ENCODE measurements at regions not wholly inside any gene's neighbourhood (a gene's known extent, or its start where the extent isn't known, plus 50 kb on each side); places are given as distances from the start of the nearest gene placed in this dataset.

- no peak for DNase-seq (ENCODE audit: low read depth in 2 of 2)
Observed at GRCh38 chr20:39837561-39837960, 851.5 kb downstream of the MAFB start.

GRCh38 chr20:39835130-39835842 is 853.8 kb downstream of the MAFB start:
- no peak for DNase-seq (ENCODE audit: low read depth in 2 of 2)

- DNase-seq (ENCODE audit: low read depth in 2 of 2) = no peak
Observed at GRCh38 chr20:39830903-39831302, 858.1 kb downstream of the MAFB start.

- no peak for DNase-seq (ENCODE audit: low read depth in 2 of 2)
Observed at GRCh38 chr20:39829661-39830060, 859.4 kb downstream of the MAFB start.

- peak in 1 of 2 donors; percentile 15 for DNase-seq (ENCODE audit: low read depth in 2 of 2)
Observed at GRCh38 chr20:39829256-39829655, 859.8 kb downstream of the MAFB start.

GRCh38 chr20:39825950-39826349 is 863.1 kb downstream of the MAFB start:
- DNase-seq (ENCODE audit: low read depth in 2 of 2) = peak in 1 of 2 donors; percentile 58

GRCh38 chr20:39825524-39825923 is 863.4 kb downstream of the DHX35 start:
- DNase-seq (ENCODE audit: low read depth in 2 of 2) = peak in 1 of 2 donors; percentile 3

GRCh38 chr20:39823224-39823623 is 861.1 kb downstream of the DHX35 start:
- no peak for DNase-seq (ENCODE audit: low read depth in 2 of 2)

- DNase-seq (ENCODE audit: low read depth in 2 of 2) = peak in 1 of 2 donors; percentile 26
Observed at GRCh38 chr20:39822667-39823066, 860.5 kb downstream of the DHX35 start.

- no peak for DNase-seq (ENCODE audit: low read depth in 2 of 2)
Observed at GRCh38 chr20:39813190-39813829, 851.2 kb downstream of the DHX35 start.

- DNase-seq (ENCODE audit: low read depth in 2 of 2) = no peak
Observed at GRCh38 chr20:39812116-39812515, 850.0 kb downstream of the DHX35 start.

- no peak for DNase-seq (ENCODE audit: low read depth in 2 of 2)
Observed at GRCh38 chr20:39810309-39810708, 848.2 kb downstream of the DHX35 start.

- DNase-seq (ENCODE audit: low read depth in 2 of 2) = no peak
Observed at GRCh38 chr20:39808613-39809012, 846.5 kb downstream of the DHX35 start.

GRCh38 chr20:39800548-39800947 is 838.4 kb downstream of the DHX35 start:
- no peak for DNase-seq (ENCODE audit: low read depth in 2 of 2)

- DNase-seq (ENCODE audit: low read depth in 2 of 2) = no peak
Observed at GRCh38 chr20:39800111-39800510, 838.0 kb downstream of the DHX35 start.

- no peak for DNase-seq (ENCODE audit: low read depth in 2 of 2)
Observed at GRCh38 chr20:39799366-39799965, 837.3 kb downstream of the DHX35 start.

GRCh38 chr20:39795401-39796272 is 833.5 kb downstream of the DHX35 start:
- DNase-seq (ENCODE audit: low read depth in 2 of 2) = no peak

- no peak for DNase-seq (ENCODE audit: low read depth in 2 of 2)
Observed at GRCh38 chr20:39792334-39792733, 830.2 kb downstream of the DHX35 start.

GRCh38 chr20:39789411-39789810 is 827.3 kb downstream of the DHX35 start:
- no peak for DNase-seq (ENCODE audit: low read depth in 2 of 2)

- no peak for DNase-seq (ENCODE audit: low read depth in 2 of 2)
Observed at GRCh38 chr20:39785252-39785917, 823.2 kb downstream of the DHX35 start.

GRCh38 chr20:39784693-39785092 is 822.5 kb downstream of the DHX35 start:
- DNase-seq (ENCODE audit: low read depth in 2 of 2) = no peak

All from lung microvascular endothelial cell (primary cell).